GM19035 (cell line): ENCODE measurements at regions not wholly inside any gene's neighbourhood (a gene's known extent, or its start where the extent isn't known, plus 50 kb on each side); places are given as distances from the start of the nearest gene placed in this dataset.
A peak's percentile ranks its signal among the peaks of the same experiment; 100 is the strongest.
"Not testable (repeated sequence)": the region's sequence is repeated elsewhere in the genome, so short reads cannot be mapped to it uniquely, and the experiment has no call there.

Experiments used
- ATAC-seq: cut with Tn5 transposase; IDR thresholded peaks from one replicate; pipeline ENCODE4 v1.9.1; 2021; ENCODE audit not compliant: unreplicated experiment

GRCh38 chr7:86592185-86592584 is 51.5 kb upstream of the GRM3 start:
- no peak for ATAC-seq

GRCh38 chr7:86574006-86574405 is 69.7 kb upstream of the GRM3 start:
- ATAC-seq = no peak

- no peak for ATAC-seq
Measured at GRCh38 chr7:86558680-86559501, 84.8 kb upstream of the GRM3 start.

GRCh38 chr7:86534641-86535040 is 109.1 kb upstream of the GRM3 start:
- no peak for ATAC-seq

GRCh38 chr7:86504229-86504628 is 139.5 kb upstream of the GRM3 start:
- ATAC-seq = no peak

- ATAC-seq = no peak
Measured at GRCh38 chr7:86499986-86500385, 143.7 kb upstream of the GRM3 start.

- ATAC-seq = no peak
Measured at GRCh38 chr7:86485827-86486226, 157.9 kb upstream of the GRM3 start.

- no peak for ATAC-seq
Measured at GRCh38 chr7:86479144-86479543, 164.6 kb upstream of the GRM3 start.

GRCh38 chr7:86477343-86477935 is 166.3 kb upstream of the GRM3 start:
- no peak for ATAC-seq

GRCh38 chr7:86470763-86471162 is 172.9 kb upstream of the GRM3 start:
- no peak for ATAC-seq

GRCh38 chr7:86469680-86470295 is 173.9 kb upstream of the GRM3 start:
- peak; percentile 99 for ATAC-seq

- ATAC-seq = no peak
Measured at GRCh38 chr7:86454753-86455152, 189.0 kb upstream of the GRM3 start.

- no peak for ATAC-seq
Measured at GRCh38 chr7:86453454-86453853, 190.3 kb upstream of the GRM3 start.

- no peak for ATAC-seq
Measured at GRCh38 chr7:86448856-86449255, 194.9 kb upstream of the GRM3 start.

- no peak for ATAC-seq
Measured at GRCh38 chr7:86445285-86445684, 198.4 kb upstream of the GRM3 start.

- ATAC-seq = no peak
Measured at GRCh38 chr7:86444245-86444644, 199.5 kb upstream of the GRM3 start.

GRCh38 chr7:86440420-86440819 is 203.3 kb upstream of the GRM3 start:
- ATAC-seq = not testable (repeated sequence)

- no peak for ATAC-seq
Measured at GRCh38 chr7:86437951-86438450, 205.7 kb upstream of the GRM3 start.

GRCh38 chr7:86431761-86432160 is 211.9 kb upstream of the GRM3 start:
- no peak for ATAC-seq

GRCh38 chr7:86411814-86412213 is 231.9 kb upstream of the GRM3 start:
- no peak for ATAC-seq

- no peak for ATAC-seq
Measured at GRCh38 chr7:86407291-86407690, 236.4 kb upstream of the GRM3 start.

GRCh38 chr7:86391813-86392212 is 251.9 kb upstream of the GRM3 start:
- ATAC-seq = no peak
